ENCODE measurements at regions not wholly inside any gene's neighbourhood (a gene's known extent, or its start where the extent isn't known, plus 50 kb on each side); places are given as distances from the start of the nearest gene placed in this dataset.
"Not testable (repeated sequence)": the region's sequence is repeated elsewhere in the genome, so short reads cannot be mapped to it uniquely, and the experiment has no call there.

GRCh38 chr7:56352576-56352975 is 236.4 kb upstream of the NUPR2 start:
- H3K9me3 ChIP-seq (replicated peaks; ENCODE audit: control insufficient read depth, insufficient read depth, low read length); H3K79me2 ChIP-seq (ENCODE audit: control insufficient read depth, insufficient read depth, low read length); CTCF ChIA-PET; intact Hi-C loops (cut with micrococcal nuclease; ENCODE audit: unreplicated experiment); ATAC-seq; H3K36me3 ChIP-seq (ENCODE audit: control insufficient read depth in 2 of 2, insufficient read depth in 2 of 2, low read length in 1 of 2); H2AFZ ChIP-seq (ENCODE audit: control insufficient read depth, low read depth, low read length); in situ Hi-C loops (cut with MboI); H3K9ac ChIP-seq (ENCODE audit: control insufficient read depth, insufficient read depth, low read length); H3K27me3 ChIP-seq (replicated peaks in 1 of 2; ENCODE audit: control insufficient read depth in 2 of 2, insufficient read depth in 2 of 2, low read length in 1 of 2); POLR2A ChIA-PET; FAIRE-seq; H3K4me1 ChIP-seq (ENCODE audit: control insufficient read depth, insufficient read depth, low read length); RAD21 ChIA-PET (ENCODE audit: unreplicated experiment); BruUV-seq (replicated peaks); SMC1A ChIA-PET (ENCODE audit: uncharacterized antibody, unreplicated experiment); H4K20me1 ChIP-seq (ENCODE audit: control insufficient read depth, insufficient read depth); H3K4me3 ChIP-seq; H3K4me2 ChIP-seq (ENCODE audit: control insufficient read depth, insufficient read depth); DNase-seq (ENCODE audit: low read depth, low spot score); H3K27ac ChIP-seq (ENCODE audit: control insufficient read depth, insufficient read depth): not testable (repeated sequence)
- 4% methylated on average over 2 of the region's 4 CpGs for WGBS (ENCODE audit: insufficient coverage, insufficient replicate concordance, low lambda C conversion rate, missing lambda C conversion rate)

- intact Hi-C loops (cut with micrococcal nuclease; ENCODE audit: unreplicated experiment); in situ Hi-C loops (cut with MboI); H3K4me1 ChIP-seq (ENCODE audit: control insufficient read depth, insufficient read depth, low read length); FAIRE-seq; DNase-seq (ENCODE audit: low read depth, low spot score); H2AFZ ChIP-seq (ENCODE audit: control insufficient read depth, low read depth, low read length); H3K9me3 ChIP-seq (replicated peaks; ENCODE audit: control insufficient read depth, insufficient read depth, low read length); H3K4me3 ChIP-seq; RAD21 ChIA-PET (ENCODE audit: unreplicated experiment); H3K79me2 ChIP-seq (ENCODE audit: control insufficient read depth, insufficient read depth, low read length); SMC1A ChIA-PET (ENCODE audit: uncharacterized antibody, unreplicated experiment); H3K27me3 ChIP-seq (replicated peaks in 1 of 2; ENCODE audit: control insufficient read depth in 2 of 2, insufficient read depth in 2 of 2, low read length in 1 of 2); H4K20me1 ChIP-seq (ENCODE audit: control insufficient read depth, insufficient read depth); BruUV-seq (replicated peaks); H3K4me2 ChIP-seq (ENCODE audit: control insufficient read depth, insufficient read depth); H3K36me3 ChIP-seq (ENCODE audit: control insufficient read depth in 2 of 2, insufficient read depth in 2 of 2, low read length in 1 of 2); H3K27ac ChIP-seq (ENCODE audit: control insufficient read depth, insufficient read depth); H3K9ac ChIP-seq (ENCODE audit: control insufficient read depth, insufficient read depth, low read length); CTCF ChIA-PET; POLR2A ChIA-PET; ATAC-seq: not testable (repeated sequence)
- 31% methylated on average over 8 of the region's 8 CpGs for WGBS (ENCODE audit: insufficient coverage, insufficient replicate concordance, low lambda C conversion rate, missing lambda C conversion rate)
These were observed 235.0 kb upstream of the NUPR2 start for GRCh38 chr7:56351181-56351580.

GRCh38 chr7:56348311-56348710 is 232.1 kb upstream of the NUPR2 start:
- H3K4me3 ChIP-seq; H3K79me2 ChIP-seq (ENCODE audit: control insufficient read depth, insufficient read depth, low read length); CTCF ChIA-PET; H3K36me3 ChIP-seq (ENCODE audit: control insufficient read depth in 2 of 2, insufficient read depth in 2 of 2, low read length in 1 of 2); H3K9me3 ChIP-seq (replicated peaks; ENCODE audit: control insufficient read depth, insufficient read depth, low read length); DNase-seq (ENCODE audit: low read depth, low spot score); POLR2A ChIA-PET; FAIRE-seq; H3K4me2 ChIP-seq (ENCODE audit: control insufficient read depth, insufficient read depth); in situ Hi-C loops (cut with MboI); H3K9ac ChIP-seq (ENCODE audit: control insufficient read depth, insufficient read depth, low read length); BruUV-seq (replicated peaks); ATAC-seq; SMC1A ChIA-PET (ENCODE audit: uncharacterized antibody, unreplicated experiment); H3K27ac ChIP-seq (ENCODE audit: control insufficient read depth, insufficient read depth); H4K20me1 ChIP-seq (ENCODE audit: control insufficient read depth, insufficient read depth); H3K4me1 ChIP-seq (ENCODE audit: control insufficient read depth, insufficient read depth, low read length); H2AFZ ChIP-seq (ENCODE audit: control insufficient read depth, low read depth, low read length); RAD21 ChIA-PET (ENCODE audit: unreplicated experiment); intact Hi-C loops (cut with micrococcal nuclease; ENCODE audit: unreplicated experiment); H3K27me3 ChIP-seq (replicated peaks in 1 of 2; ENCODE audit: control insufficient read depth in 2 of 2, insufficient read depth in 2 of 2, low read length in 1 of 2): not testable (repeated sequence)
- WGBS (ENCODE audit: insufficient coverage, insufficient replicate concordance, low lambda C conversion rate, missing lambda C conversion rate) = 52% methylated on average over 7 of the region's 7 CpGs

GRCh38 chr7:56328327-56328726 is 212.1 kb upstream of the NUPR2 start:
- H3K4me2 ChIP-seq (ENCODE audit: control insufficient read depth, insufficient read depth); H2AFZ ChIP-seq (ENCODE audit: control insufficient read depth, low read depth, low read length); H3K4me3 ChIP-seq; H3K9ac ChIP-seq (ENCODE audit: control insufficient read depth, insufficient read depth, low read length); POLR2A ChIA-PET; H3K9me3 ChIP-seq (replicated peaks; ENCODE audit: control insufficient read depth, insufficient read depth, low read length); intact Hi-C loops (cut with micrococcal nuclease; ENCODE audit: unreplicated experiment); FAIRE-seq; H3K79me2 ChIP-seq (ENCODE audit: control insufficient read depth, insufficient read depth, low read length); CTCF ChIA-PET; H3K27me3 ChIP-seq (replicated peaks in 1 of 2; ENCODE audit: control insufficient read depth in 2 of 2, insufficient read depth in 2 of 2, low read length in 1 of 2); ATAC-seq; DNase-seq (ENCODE audit: low read depth, low spot score); H3K4me1 ChIP-seq (ENCODE audit: control insufficient read depth, insufficient read depth, low read length); H3K27ac ChIP-seq (ENCODE audit: control insufficient read depth, insufficient read depth); in situ Hi-C loops (cut with MboI); H4K20me1 ChIP-seq (ENCODE audit: control insufficient read depth, insufficient read depth); RAD21 ChIA-PET (ENCODE audit: unreplicated experiment); H3K36me3 ChIP-seq (ENCODE audit: control insufficient read depth in 2 of 2, insufficient read depth in 2 of 2, low read length in 1 of 2); SMC1A ChIA-PET (ENCODE audit: uncharacterized antibody, unreplicated experiment); BruUV-seq (replicated peaks): not testable (repeated sequence)
- WGBS (ENCODE audit: insufficient coverage, insufficient replicate concordance, low lambda C conversion rate, missing lambda C conversion rate) = 14% methylated on average over 9 of the region's 9 CpGs

Data from GM12878 (cell line).